ENCODE measurements at regions not wholly inside any gene's neighbourhood (a gene's known extent, or its start where the extent isn't known, plus 50 kb on each side); places are given as distances from the start of the nearest gene placed in this dataset.

- ChIA-PET CTCF (no interaction called here), POLR2A (no interaction called here)
- in situ Hi-C loops (cut with HindIII; ENCODE audit: low pct_unique_long_range_greater_than_20kb, low sequenced_read_pairs) (no loop called here), intact Hi-C loops (cut with micrococcal nuclease; ENCODE audit: unreplicated experiment) (no loop called here)
- Histone ChIP-seq H3K4me3 (ENCODE audit: low read depth in 2 of 2, low read length in 2 of 2) (no peak overlapping the region), H3K36me3 (ENCODE audit: control insufficient read depth, insufficient read depth, low read length) (no peaks in the 10 kb centered on the region), H3K9me3 (ENCODE audit: control insufficient read depth, insufficient read depth, low read depth, low read length) (no peaks in the 10 kb centered on the region), H3K4me1 (ENCODE audit: control insufficient read depth, insufficient read depth, low read length) (no peaks in the 10 kb centered on the region), H3K27ac (ENCODE audit: low read length) (no peak overlapping the region), H3K27me3 (ENCODE audit: control insufficient read depth, insufficient read depth, low read length) (no peaks in the 10 kb centered on the region)
- DNase-seq (ENCODE audit: low read depth, low spot score) (no peak), ATAC-seq (no peak)
- no peak for TF ChIP-seq CTCF (IDR thresholded peaks at IDR 0.05)
- TF ChIP-seq TCF7L2 (IDR thresholded peaks at IDR 0.05; ENCODE audit: low read depth, low read length) = no peak
- no peak for TF ChIP-seq SIN3A (IDR thresholded peaks at IDR 0.05; ENCODE audit: borderline replicate concordance, insufficient read depth, low read depth, low read length)
- no peak for TF ChIP-seq POLR2AphosphoS5 (IDR thresholded peaks at IDR 0.05; ENCODE audit: low read depth, low read length)
- TF ChIP-seq, protein P1, sequence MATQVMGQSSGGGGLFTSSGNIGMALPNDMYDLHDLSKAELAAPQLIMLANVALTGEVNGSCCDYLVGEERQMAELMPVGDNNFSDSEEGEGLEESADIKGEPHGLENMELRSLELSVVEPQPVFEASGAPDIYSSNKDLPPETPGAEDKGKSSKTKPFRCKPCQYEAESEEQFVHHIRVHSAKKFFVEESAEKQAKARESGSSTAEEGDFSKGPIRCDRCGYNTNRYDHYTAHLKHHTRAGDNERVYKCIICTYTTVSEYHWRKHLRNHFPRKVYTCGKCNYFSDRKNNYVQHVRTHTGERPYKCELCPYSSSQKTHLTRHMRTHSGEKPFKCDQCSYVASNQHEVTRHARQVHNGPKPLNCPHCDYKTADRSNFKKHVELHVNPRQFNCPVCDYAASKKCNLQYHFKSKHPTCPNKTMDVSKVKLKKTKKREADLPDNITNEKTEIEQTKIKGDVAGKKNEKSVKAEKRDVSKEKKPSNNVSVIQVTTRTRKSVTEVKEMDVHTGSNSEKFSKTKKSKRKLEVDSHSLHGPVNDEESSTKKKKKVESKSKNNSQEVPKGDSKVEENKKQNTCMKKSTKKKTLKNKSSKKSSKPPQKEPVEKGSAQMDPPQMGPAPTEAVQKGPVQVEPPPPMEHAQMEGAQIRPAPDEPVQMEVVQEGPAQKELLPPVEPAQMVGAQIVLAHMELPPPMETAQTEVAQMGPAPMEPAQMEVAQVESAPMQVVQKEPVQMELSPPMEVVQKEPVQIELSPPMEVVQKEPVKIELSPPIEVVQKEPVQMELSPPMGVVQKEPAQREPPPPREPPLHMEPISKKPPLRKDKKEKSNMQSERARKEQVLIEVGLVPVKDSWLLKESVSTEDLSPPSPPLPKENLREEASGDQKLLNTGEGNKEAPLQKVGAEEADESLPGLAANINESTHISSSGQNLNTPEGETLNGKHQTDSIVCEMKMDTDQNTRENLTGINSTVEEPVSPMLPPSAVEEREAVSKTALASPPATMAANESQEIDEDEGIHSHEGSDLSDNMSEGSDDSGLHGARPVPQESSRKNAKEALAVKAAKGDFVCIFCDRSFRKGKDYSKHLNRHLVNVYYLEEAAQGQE (IDR thresholded peaks at IDR 0.05; ENCODE audit: insufficient read depth in 1 of 2, low read depth in 2 of 2, low read length in 1 of 2) = no peak
- no TSS peak for BruUV-seq (replicated peaks)
These were observed 651.3 kb downstream of the TECRL start for GRCh38 chr4:63757929-63758328.

DNA sequence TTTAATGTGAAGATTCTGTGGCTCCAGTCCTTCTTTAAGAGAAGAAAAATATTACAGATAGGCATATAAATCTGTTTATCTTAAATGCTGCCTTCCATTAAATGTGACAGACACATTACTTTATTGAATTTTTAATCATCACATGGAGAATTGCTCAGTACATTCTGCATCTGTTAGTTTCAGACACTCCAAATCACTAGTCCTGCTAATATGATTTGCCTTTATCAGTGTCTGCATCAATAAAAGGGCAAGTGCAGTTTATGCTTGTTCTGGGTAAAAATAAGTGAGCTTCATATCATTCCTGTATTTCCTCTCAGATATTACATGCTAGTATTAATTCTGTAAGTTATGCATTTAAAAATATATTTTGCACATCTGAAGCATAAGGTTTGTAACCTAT is 666.4 kb downstream of the TECRL start:
- no peaks in the 10 kb centered on the region for H3K27me3 ChIP-seq (ENCODE audit: control insufficient read depth, insufficient read depth, low read length)
- intact Hi-C loops (cut with micrococcal nuclease; ENCODE audit: unreplicated experiment) (no loop called here), in situ Hi-C loops (cut with HindIII; ENCODE audit: low pct_unique_long_range_greater_than_20kb, low sequenced_read_pairs) (no loop called here)
- no peak for ATAC-seq
- H3K9me3 ChIP-seq (ENCODE audit: control insufficient read depth, insufficient read depth, low read depth, low read length) = no peaks in the 10 kb centered on the region
- CTCF ChIA-PET = no interaction called here
- no peaks in the 10 kb centered on the region for H3K4me1 ChIP-seq (ENCODE audit: control insufficient read depth, insufficient read depth, low read length)
- DNase-seq (ENCODE audit: low read depth, low spot score) = no peak
- BruUV-seq (replicated peaks) = no TSS peak
- H3K36me3 ChIP-seq (ENCODE audit: control insufficient read depth, insufficient read depth, low read length) = no peaks in the 10 kb centered on the region
- no peak overlapping the region for H3K4me3 ChIP-seq (ENCODE audit: low read depth in 2 of 2, low read length in 2 of 2)
- POLR2A ChIA-PET = no interaction called here
- no peak for TF ChIP-seq POLR2AphosphoS5 (IDR thresholded peaks at IDR 0.05; ENCODE audit: low read depth, low read length)
- H3K27ac ChIP-seq (ENCODE audit: low read length) = no peak overlapping the region

- POLR2A ChIA-PET = no interaction called here
- Histone ChIP-seq H3K36me3 (ENCODE audit: control insufficient read depth, insufficient read depth, low read length) (no peaks in the 10 kb centered on the region), H3K4me3 (ENCODE audit: low read depth in 2 of 2, low read length in 2 of 2) (no peak overlapping the region), H3K27ac (ENCODE audit: low read length) (no peak overlapping the region), H3K4me1 (ENCODE audit: control insufficient read depth, insufficient read depth, low read length) (no peaks in the 10 kb centered on the region), H3K9me3 (ENCODE audit: control insufficient read depth, insufficient read depth, low read depth, low read length) (no peaks in the 10 kb centered on the region), H3K27me3 (ENCODE audit: control insufficient read depth, insufficient read depth, low read length) (no peaks in the 10 kb centered on the region)
- no TSS peak for BruUV-seq (replicated peaks)
- ATAC-seq (no peak), DNase-seq (ENCODE audit: low read depth, low spot score) (no peak)
- intact Hi-C loops (cut with micrococcal nuclease; ENCODE audit: unreplicated experiment) = no loop called here
- CTCF ChIA-PET = no interaction called here
- in situ Hi-C loops (cut with HindIII; ENCODE audit: low pct_unique_long_range_greater_than_20kb, low sequenced_read_pairs) = no loop called here
- TF ChIP-seq CTCF (IDR thresholded peaks at IDR 0.05) (no peak), SIN3A (IDR thresholded peaks at IDR 0.05; ENCODE audit: borderline replicate concordance, insufficient read depth, low read depth, low read length) (no peak), TCF7L2 (IDR thresholded peaks at IDR 0.05; ENCODE audit: low read depth, low read length) (no peak), POLR2AphosphoS5 (IDR thresholded peaks at IDR 0.05; ENCODE audit: low read depth, low read length) (no peak)
- TF ChIP-seq, protein P1 (IDR thresholded peaks at IDR 0.05; ENCODE audit: insufficient read depth in 1 of 2, low read depth in 2 of 2, low read length in 1 of 2) = no peak
These were observed 679.7 kb downstream of the TECRL start for GRCh38 chr4:63729519-63729918.

Measured in Panc1 (cell line).